HEK293T (cell line): ENCODE measurements at regions not wholly inside any gene's neighbourhood (a gene's known extent, or its start where the extent isn't known, plus 50 kb on each side); places are given as distances from the start of the nearest gene placed in this dataset.
"Not testable (repeated sequence)": the region's sequence is repeated elsewhere in the genome, so short reads cannot be mapped to it uniquely, and the experiment has no call there.

Source experiments
- CTCF ChIA-PET: fragments of 350-600 bp; formaldehyde crosslinking; extraction: SDS; loops from one replicate; lab custom pipeline; 2021; ENCODE audit warnings: antibody characterized with exemption, inconsistent platforms; lab: Yijun Ruan, JAX
- POLR2A ChIA-PET: fragments of 350-600 bp; formaldehyde crosslinking; extraction: SDS; loops from one replicate; lab custom pipeline; 2020; ENCODE audit warnings: antibody characterized with exemption, inconsistent platforms; lab: Yijun Ruan, JAX
- DNase-seq: peaks from one replicate; pipeline ENCODE4 v3.0.0; 2012; ENCODE audit warnings: mixed read lengths; ENCODE audit errors: extremely low spot score
- ARNT ChIP-seq: fragments of 450-650 bp; IDR thresholded peaks from 2 replicates; pipeline ENCODE4 v1.6.1; 2017; ENCODE audit warnings: mild to moderate bottlenecking
- BHLHE40 ChIP-seq: fragments of 450-650 bp; IDR thresholded peaks from 2 replicates; pipeline ENCODE4 v1.6.1; 2016; ENCODE audit warnings: mild to moderate bottlenecking, moderate library complexity, borderline replicate concordance
- CTBP1 ChIP-seq: fragments of 450-650 bp; IDR thresholded peaks from 2 replicates; pipeline ENCODE4 v1.6.1; 2016; ENCODE audit warnings: borderline replicate concordance
- ELF4 ChIP-seq: fragments of 450-650 bp; IDR thresholded peaks from 2 replicates; pipeline ENCODE4 v1.6.1; 2017; ENCODE audit warnings: antibody characterized with exemption
- FOXA1 ChIP-seq: fragments of 450-650 bp; IDR thresholded peaks from 2 replicates; pipeline ENCODE4 v1.6.1; 2016; ENCODE audit warnings: mild to moderate bottlenecking
- FOXK2 ChIP-seq: fragments of 450-650 bp; IDR thresholded peaks from 2 replicates; pipeline ENCODE4 v1.6.1; 2016; ENCODE audit warnings: mild to moderate bottlenecking
- FOXM1 ChIP-seq: fragments of 450-650 bp; IDR thresholded peaks from 2 replicates; pipeline ENCODE4 v1.6.1; 2017; ENCODE audit warnings: mild to moderate bottlenecking, borderline replicate concordance
- HDGF ChIP-seq: fragments of 450-650 bp; IDR thresholded peaks from 2 replicates; pipeline ENCODE4 v1.6.1; 2017; ENCODE audit warnings: antibody characterized with exemption, borderline replicate concordance
- L3MBTL2 ChIP-seq: fragments of 450-650 bp; conservative IDR thresholded peaks from 2 replicates; pipeline ENCODE4 v1.6.1; 2016; ENCODE audit warnings: mild to moderate bottlenecking
- LEF1 ChIP-seq: fragments of 450-650 bp; IDR thresholded peaks from 2 replicates; pipeline ENCODE4 v1.6.1; 2017; ENCODE audit warnings: mild to moderate bottlenecking, borderline replicate concordance
- NFRKB ChIP-seq: fragments of 450-650 bp; IDR thresholded peaks from 2 replicates; pipeline ENCODE4 v1.6.1; 2016; ENCODE audit warnings: mild to moderate bottlenecking, moderate library complexity
- SP1 ChIP-seq: fragments of 450-650 bp; IDR thresholded peaks from 2 replicates; pipeline ENCODE4 v1.6.1; 2017
- SUZ12 ChIP-seq: fragments of 450-650 bp; IDR thresholded peaks from 2 replicates; pipeline ENCODE4 v1.6.1; 2016; ENCODE audit warnings: mild to moderate bottlenecking
- TARDBP ChIP-seq: fragments of 450-650 bp; IDR thresholded peaks from 2 replicates; pipeline ENCODE4 v1.6.1; 2016
- ZNF384 ChIP-seq: fragments of 450-650 bp; IDR thresholded peaks from 2 replicates; pipeline ENCODE4 v1.6.1; 2016
- TF ChIP-seq, protein P1 (sequence below): fragments of 450-650 bp; IDR thresholded peaks from 2 replicates; pipeline ENCODE4 v1.6.1; 2016

DNA sequence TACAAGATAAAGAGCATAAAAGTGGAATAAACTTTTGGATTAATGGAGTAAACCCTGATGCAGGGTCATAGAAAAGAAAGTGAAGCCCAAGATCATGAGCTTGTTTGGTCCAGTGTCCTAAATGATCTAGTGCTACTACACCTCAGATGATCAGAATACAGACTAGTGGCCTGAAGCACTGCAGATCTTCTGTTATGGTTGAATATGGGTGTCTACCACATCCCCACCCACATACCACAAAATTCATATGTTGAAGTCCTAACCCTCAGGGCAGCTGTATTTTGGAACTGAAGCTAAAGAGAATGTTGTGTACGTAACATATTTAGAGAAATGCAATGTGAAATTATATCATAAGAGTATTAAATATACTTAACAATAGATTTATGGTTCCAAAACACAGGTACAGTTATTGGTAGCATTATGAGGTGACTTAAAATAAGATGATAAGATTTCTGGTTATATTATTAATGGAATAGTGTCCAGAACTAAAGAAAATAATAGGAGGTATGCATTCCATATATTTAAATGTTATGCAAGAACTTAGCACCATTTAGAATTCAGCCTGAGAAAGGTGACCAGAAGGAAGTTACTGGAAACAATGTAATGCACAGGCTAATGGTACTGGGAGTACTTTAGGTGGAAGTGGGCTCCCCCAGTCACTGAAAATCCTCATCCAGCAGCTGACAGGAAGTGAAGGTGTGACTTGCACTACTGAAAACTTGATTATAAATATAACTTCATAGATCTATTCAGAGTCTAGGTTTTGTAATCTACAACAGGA lies 1155.1 kb downstream of the TAF11L14 start:
- DNase-seq, result no peak
- POLR2A ChIA-PET, result no interaction called here
- CTCF ChIA-PET, result no interaction called here
- TF ChIP-seq LEF1, result no peak
- TF ChIP-seq FOXM1, result no peak
- no peak for TF ChIP-seq ARNT
- no peak for TF ChIP-seq ELF4
- no peak for TF ChIP-seq ZNF384
- TF ChIP-seq NFRKB, result no peak
- no peak for TF ChIP-seq TARDBP
- TF ChIP-seq HDGF, result no peak
- no peak for TF ChIP-seq L3MBTL2
- TF ChIP-seq FOXA1, result no peak
- no peak for TF ChIP-seq CTBP1
- TF ChIP-seq, protein P1, sequence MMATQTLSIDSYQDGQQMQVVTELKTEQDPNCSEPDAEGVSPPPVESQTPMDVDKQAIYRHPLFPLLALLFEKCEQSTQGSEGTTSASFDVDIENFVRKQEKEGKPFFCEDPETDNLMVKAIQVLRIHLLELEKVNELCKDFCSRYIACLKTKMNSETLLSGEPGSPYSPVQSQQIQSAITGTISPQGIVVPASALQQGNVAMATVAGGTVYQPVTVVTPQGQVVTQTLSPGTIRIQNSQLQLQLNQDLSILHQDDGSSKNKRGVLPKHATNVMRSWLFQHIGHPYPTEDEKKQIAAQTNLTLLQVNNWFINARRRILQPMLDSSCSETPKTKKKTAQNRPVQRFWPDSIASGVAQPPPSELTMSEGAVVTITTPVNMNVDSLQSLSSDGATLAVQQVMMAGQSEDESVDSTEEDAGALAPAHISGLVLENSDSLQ, result no peak
- no peak for TF ChIP-seq SUZ12
- TF ChIP-seq SP1, result no peak
- no peak for TF ChIP-seq FOXK2
- no peak for TF ChIP-seq BHLHE40

DNA sequence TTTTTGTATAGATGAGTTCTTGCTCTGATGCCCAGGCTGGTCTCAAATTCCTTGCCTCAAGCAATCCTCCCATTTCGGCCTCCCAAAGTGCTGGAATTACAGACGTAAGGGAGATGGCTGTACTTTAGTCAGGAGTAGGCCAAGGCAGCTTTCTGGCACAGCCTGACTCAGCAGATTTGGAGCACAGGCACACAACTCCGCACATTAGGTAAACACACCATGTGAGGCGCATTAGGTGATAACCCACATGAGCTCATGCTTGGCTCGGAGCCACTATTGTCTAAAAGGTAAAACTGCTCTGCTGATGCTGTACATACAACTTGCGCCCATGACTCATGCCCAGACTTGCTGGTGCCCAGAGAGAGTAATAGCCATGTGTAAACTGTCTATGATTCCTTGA lies 1157.9 kb downstream of the TAF11L14 start:
- no peak for TF ChIP-seq L3MBTL2
- no peak for DNase-seq

DNA sequence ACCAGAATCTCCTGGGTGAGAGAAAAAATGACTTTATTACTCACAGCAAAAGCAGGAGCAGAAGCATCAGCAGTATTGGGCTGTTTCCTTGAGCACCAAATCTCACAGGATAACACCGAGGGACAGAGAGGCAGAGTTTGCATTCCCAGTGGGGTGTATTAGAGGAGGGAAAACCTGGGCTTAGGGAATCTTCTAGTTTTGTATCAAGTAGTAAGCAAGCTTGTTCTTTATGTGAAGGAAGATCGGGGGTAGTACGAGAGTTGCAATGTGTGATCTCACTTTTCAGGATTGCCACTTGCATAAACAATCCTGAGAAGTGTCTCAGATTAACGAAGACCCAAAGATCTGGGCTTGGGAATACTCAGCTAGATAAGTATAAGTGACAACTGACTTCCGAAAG lies 1163.0 kb downstream of the TAF11L14 start:
- TF ChIP-seq FOXA1, result no peak
- TF ChIP-seq FOXM1, result no peak
- no peak for TF ChIP-seq ZNF384
- no peak for TF ChIP-seq ARNT
- TF ChIP-seq L3MBTL2, result no peak
- no peak for TF ChIP-seq FOXK2
- no peak for TF ChIP-seq SP1
- TF ChIP-seq CTBP1, result no peak
- TF ChIP-seq, protein P1, result no peak
- TF ChIP-seq TARDBP, result no peak
- no peak for TF ChIP-seq NFRKB
- no peak for TF ChIP-seq BHLHE40
- TF ChIP-seq SUZ12, result no peak
- TF ChIP-seq HDGF, result no peak
- TF ChIP-seq LEF1, result no peak
- TF ChIP-seq ELF4, result no peak
- ChIA-PET POLR2A (no interaction called here), CTCF (interaction anchor here (0.9 kb wide), 1 partner anchor 331 kb away, joined by 3 read pairs; no protein-coding TSS in a partner anchor)
- no peak for DNase-seq

More for the DNA sequence above, 1157.9 kb downstream of the TAF11L14 start:
- POLR2A ChIA-PET, result no interaction called here
- CTCF ChIA-PET, result no interaction called here

DNA sequence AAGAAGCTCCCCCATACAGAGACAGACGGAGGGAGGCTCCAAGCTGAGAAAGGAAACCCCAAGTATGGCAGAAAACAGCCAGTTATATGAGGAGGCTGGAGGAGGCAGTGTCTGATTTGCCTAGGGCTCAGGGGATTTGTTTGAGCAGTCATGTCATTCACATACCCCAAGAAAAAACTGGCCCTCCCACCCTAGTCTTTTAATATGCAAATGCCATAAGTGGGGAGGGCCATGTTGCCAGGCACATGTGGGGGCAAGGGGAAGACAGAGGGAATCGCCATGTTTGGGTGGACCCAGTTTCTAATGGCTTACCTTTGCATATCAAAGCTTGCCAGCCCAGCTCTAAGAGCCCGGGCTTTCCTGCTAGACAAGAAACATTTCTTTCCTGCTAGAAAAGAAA lies 1163.8 kb downstream of the TAF11L14 start:
- POLR2A ChIA-PET, result no interaction called here
- DNase-seq, result no peak
- CTCF ChIA-PET, result interaction anchor here (0.6 kb wide), 1 partner anchor 1151 kb away, joined by 3 read pairs; no protein-coding TSS in a partner anchor
- TF ChIP-seq TARDBP (no peak), NFRKB (no peak)

DNA sequence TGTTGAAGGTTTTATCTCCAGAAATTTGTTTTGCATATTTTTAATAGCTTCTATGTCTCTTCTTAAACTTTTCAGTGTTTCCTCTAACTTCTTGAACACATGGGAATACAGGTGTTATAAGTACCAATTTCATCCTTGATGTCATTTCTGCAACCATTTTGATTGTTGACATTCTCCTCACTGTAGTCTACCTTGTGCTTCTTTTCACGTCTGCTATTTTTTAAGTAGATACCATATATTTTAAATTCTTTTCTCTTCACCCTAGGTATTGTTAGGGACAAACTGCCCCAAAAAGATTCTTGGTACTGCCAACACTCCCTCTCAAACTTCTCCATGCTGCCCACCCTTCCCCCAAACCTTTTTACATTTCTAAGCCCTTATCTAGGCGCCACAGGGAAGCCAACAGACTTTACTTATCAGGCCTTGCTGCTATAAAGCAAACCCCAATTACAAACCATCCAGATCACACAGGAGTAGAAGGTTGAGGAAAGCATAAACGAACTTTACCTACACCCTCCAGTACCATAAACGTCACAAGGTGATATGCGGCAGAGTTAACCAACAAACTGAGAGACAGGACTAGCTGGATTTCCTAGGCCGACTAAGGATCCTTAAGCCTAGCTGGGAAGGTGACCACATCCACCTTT lies 1165.3 kb downstream of the TAF11L14 start:
- CTCF ChIA-PET, result no interaction called here
- POLR2A ChIA-PET, result no interaction called here
- no peak for TF ChIP-seq LEF1
- no peak for DNase-seq

DNA sequence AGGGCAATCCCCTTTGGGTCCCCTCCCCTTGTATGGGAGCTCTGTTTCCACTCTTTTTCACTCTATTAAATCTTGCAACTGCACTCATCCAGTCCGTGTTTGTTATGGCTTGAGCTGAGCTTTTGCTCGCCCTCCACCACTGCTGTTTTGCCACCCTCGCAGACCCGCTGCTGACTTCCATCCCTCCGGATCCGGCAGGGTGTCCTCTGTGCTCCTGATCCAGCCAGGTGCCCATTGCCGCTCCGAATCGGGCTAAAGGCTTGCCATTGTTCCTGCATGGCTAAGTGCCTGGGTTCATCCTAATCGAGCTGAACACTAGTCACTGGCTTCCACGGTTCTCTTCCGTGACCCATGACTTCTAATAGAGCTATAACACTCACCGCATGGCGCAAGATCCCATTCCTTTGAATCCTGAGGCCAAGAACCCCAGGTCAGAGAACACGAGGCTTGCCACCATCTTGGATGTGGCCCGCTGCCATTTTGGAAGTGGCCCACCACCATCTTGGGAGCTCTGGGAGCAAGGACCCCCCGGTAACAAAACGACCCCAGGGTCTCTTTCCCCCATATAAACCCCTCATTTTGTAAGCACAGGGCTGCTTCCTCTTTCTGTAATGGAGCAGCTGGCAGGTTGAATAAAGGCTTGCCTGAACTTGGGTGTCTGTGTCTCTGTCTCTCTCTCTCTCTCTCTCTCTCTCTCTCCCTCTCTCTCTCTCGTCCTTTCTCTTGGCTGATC lies 1166.2 kb downstream of the TAF11L14 start:
- TF ChIP-seq LEF1 (no peak), ZNF384 (no peak), CTBP1 (no peak), HDGF (no peak), SUZ12 (no peak), FOXK2 (no peak), FOXM1 (no peak), ARNT (no peak), FOXA1 (no peak), BHLHE40 (no peak), L3MBTL2 (no peak), SP1 (no peak)
- TF ChIP-seq, protein P1, result no peak
- CTCF ChIA-PET, result no interaction called here
- no peak for DNase-seq
- POLR2A ChIA-PET, result no interaction called here

DNA sequence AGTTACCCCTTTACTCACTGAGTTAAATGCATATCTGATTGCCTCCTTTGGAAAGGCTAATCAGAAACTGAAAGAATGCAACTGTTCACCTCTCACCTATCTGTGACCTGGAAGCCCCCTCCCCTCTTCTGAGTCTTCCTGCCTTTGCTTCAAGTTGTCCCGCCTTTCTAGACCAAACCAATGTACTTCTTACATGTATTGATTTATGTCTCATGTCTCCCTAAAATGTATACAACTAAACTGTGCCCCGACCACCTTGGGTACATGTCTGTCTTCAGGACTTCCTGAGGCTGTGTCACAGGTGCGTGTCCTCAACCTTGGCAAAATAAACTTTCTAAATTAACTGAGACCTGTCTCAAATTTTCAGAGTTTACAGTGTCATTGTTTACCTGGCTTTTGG lies 1167.2 kb downstream of the TAF11L14 start:
- CTCF ChIA-PET, POLR2A ChIA-PET, DNase-seq: not testable (repeated sequence)
